DND-41 (cell line): ENCODE measurements at regions not wholly inside any gene's neighbourhood (a gene's known extent, or its start where the extent isn't known, plus 50 kb on each side); places are given as distances from the start of the nearest gene placed in this dataset.

Source experiments
- CTCF ChIP-seq: IDR thresholded peaks from 2 replicates; pipeline ENCODE4 v1.5.1; 2012; ENCODE audit warnings: borderline replicate concordance, low read length, moderate library complexity, mild to moderate bottlenecking; ENCODE audit not compliant: poor library complexity, severe bottlenecking; ENCODE audit errors: extremely low read depth
- EZH2 ChIP-seq: IDR thresholded peaks from 3 replicates; pipeline ENCODE4 v1.6.1; 2012; ENCODE audit warnings: borderline replicate concordance, low read depth, mild to moderate bottlenecking, moderate library complexity, low read length, inconsistent platforms; ENCODE audit not compliant: severe bottlenecking

DNA sequence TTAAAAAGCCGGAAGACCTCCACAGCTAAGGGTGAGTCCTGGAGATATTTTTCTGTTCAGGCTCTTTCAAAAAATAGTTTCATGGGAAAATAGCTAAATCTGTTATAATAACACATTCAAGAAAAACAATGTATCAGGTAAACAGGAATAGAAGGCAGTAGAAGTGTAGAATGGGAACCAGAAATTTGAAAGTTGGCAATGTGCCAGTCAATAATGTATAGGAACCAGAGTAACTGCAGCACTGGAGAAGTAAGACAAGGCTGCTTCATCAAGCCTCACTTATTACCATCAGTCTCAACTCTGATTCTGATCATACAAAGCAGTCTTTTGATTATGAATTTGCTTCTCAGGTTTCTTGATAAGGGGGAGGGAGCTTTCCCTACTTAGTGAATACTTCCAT, 81.4 kb upstream of the VRK2 start:
- TF ChIP-seq EZH2 = no peak
- no peak for TF ChIP-seq CTCF
